ENCODE measurements at regions not wholly inside any gene's neighbourhood (a gene's known extent, or its start where the extent isn't known, plus 50 kb on each side); places are given as distances from the start of the nearest gene placed in this dataset.

- no peak overlapping the region for H2AFZ ChIP-seq (replicated peaks; ENCODE audit: low read length, poor library complexity)
- no TSS peak for BruUV-seq (replicated peaks)
- intact Hi-C loops (cut with micrococcal nuclease): no loop called here
Observed at GRCh38 chr13:47499358-47500150, 501.5 kb downstream of the SUCLA2 start.

More at GRCh38 chr13:47499358-47500150, 501.5 kb downstream of the SUCLA2 start:
- H3K79me1 ChIP-seq (ENCODE audit: low read depth in 1 of 2, low read length in 2 of 2): no peaks in the 10 kb centered on the region
- peak overlapping the region; percentile 11 to 64; a peak in 3 of 4 replicates for H4K8ac ChIP-seq (ENCODE audit: low read depth in 2 of 2, low read length in 2 of 2)
- no peaks in the 10 kb centered on the region for H3K27me3 ChIP-seq (ENCODE audit: control insufficient read depth, insufficient read depth, low read length)
- peak overlapping the region; percentile 35 for H4K5ac ChIP-seq (ENCODE audit: low read depth, low read length)
- H2BK20ac ChIP-seq (ENCODE audit: low read depth, low read length): peak overlapping the region; percentile 93
- dilution Hi-C loops (cut with HindIII; ENCODE audit: low sequenced_read_pairs, unreplicated experiment) (no loop called here), in situ Hi-C loops (cut with MboI; ENCODE audit: low sequenced_read_pairs) (no loop called here)
- no peak overlapping the region; the same call in 1 of the 2 replicates for H3K14ac ChIP-seq (replicated peaks; ENCODE audit: low read depth, low read length)
- H3K4ac ChIP-seq (ENCODE audit: low read depth, low read length): peak overlapping the region; percentile 73; the same call in 1 of the 2 replicates
- H3K27ac ChIP-seq (ENCODE audit: insufficient read depth, low read length): peak overlapping the region; percentile 57
- peak overlapping the region; percentile 8; the same call in 1 of the 2 replicates for H3K9ac ChIP-seq (ENCODE audit: low read depth, low read length)
- DNase-seq (peak; percentile 95), ATAC-seq (ENCODE audit: low read depth) (peak; percentile 91)
- peaks cover 9% of the 10 kb centered on the region for H3K4me1 ChIP-seq (ENCODE audit: control insufficient read depth, insufficient read depth, low read length)
- peaks cover 5% of the 10 kb centered on the region for H3K9me1 ChIP-seq (ENCODE audit: insufficient read depth, low read length)
- H3K23ac ChIP-seq (ENCODE audit: low read depth, low read length): peak overlapping the region; percentile 55; the same call in 1 of the 2 replicates
- no peaks in the 10 kb centered on the region for H3K9me3 ChIP-seq (ENCODE audit: control insufficient read depth, insufficient read depth, low read length)
- H3K56ac ChIP-seq (ENCODE audit: extremely low read depth, insufficient read depth, low read length): peak overlapping the region; percentile 72
- H3K4me3 ChIP-seq (ENCODE audit: insufficient read depth, low read depth, low read length): no peak overlapping the region; the same call in 1 of the 2 replicates
- H2AK5ac ChIP-seq (ENCODE audit: low read depth, low read length): 0 out of 2 replicates have a peak overlapping the region, but pooled peaks have one; percentile 27
- no peaks in the 10 kb centered on the region for H4K20me1 ChIP-seq (ENCODE audit: insufficient read depth, low read length)
- no CpG with 5 or more reads among the region's 7 CpGs for WGBS, 2 experiments (ENCODE audit: extremely low coverage in 2 of 2, insufficient read length in 1 of 2)
- peak overlapping the region; percentile 37 for H2BK15ac ChIP-seq (ENCODE audit: low read depth, low read length)
- H3K4me2 ChIP-seq (ENCODE audit: low read depth, low read length): peak overlapping the region; percentile 80
- peak overlapping the region; percentile 92 for H2BK120ac ChIP-seq (ENCODE audit: low read depth, low read length)
- H3K18ac ChIP-seq (ENCODE audit: low read depth, low read length): peak overlapping the region; percentile 89
- no peaks in the 10 kb centered on the region for H3K36me3 ChIP-seq (ENCODE audit: control insufficient read depth, insufficient read depth, low read length)
- no peak for TF ChIP-seq USF2 (IDR thresholded peaks at IDR 0.05; ENCODE audit: low read depth, low read length)
- no peak for TF ChIP-seq RCOR1 (IDR thresholded peaks at IDR 0.05; ENCODE audit: insufficient replicate concordance, low read length)
- peak; percentile 37; the same call in 1 of the 2 replicates for TF ChIP-seq BHLHE40 (IDR thresholded peaks at IDR 0.05; ENCODE audit: low read depth, low read length)
- TF ChIP-seq SMC3 (IDR thresholded peaks at IDR 0.05; ENCODE audit: low read depth, low read length): no peak
- TF ChIP-seq FOS (IDR thresholded peaks at IDR 0.05; ENCODE audit: low read depth, low read length): peak; percentile 97
- no peak for TF ChIP-seq POLR2A (IDR thresholded peaks at IDR 0.05; ENCODE audit: low read depth, low read length)
- TF ChIP-seq CEBPB (IDR thresholded peaks at IDR 0.05; ENCODE audit: low read depth, low read length): peak; percentile 91
- no peak for TF ChIP-seq RAD21 (IDR thresholded peaks at IDR 0.05; ENCODE audit: low read length)
- TF ChIP-seq MAFK (IDR thresholded peaks at IDR 0.05; ENCODE audit: low read depth, low read length): no peak
- no peak for TF ChIP-seq MAZ (IDR thresholded peaks at IDR 0.05; ENCODE audit: borderline replicate concordance, low read depth, low read length)
- no peak for TF ChIP-seq ELK1 (IDR thresholded peaks at IDR 0.05; ENCODE audit: borderline replicate concordance, low read depth, low read length)
- TF ChIP-seq CTCF (conservative IDR thresholded peaks at IDR 0.05; ENCODE audit: low read depth, low read length): no peak
- TF ChIP-seq NFE2L2 (IDR thresholded peaks at IDR 0.05; ENCODE audit: low read depth, low read length): no peak
- ChIA-PET CTCF (interaction anchor here (0.7 kb wide), 1 partner anchor 14 kb away, joined by 3 read pairs; no protein-coding TSS in a partner anchor), POLR2A (ENCODE audit: unreplicated experiment) (no interaction called here)
- H2AK9ac ChIP-seq (replicated peaks; ENCODE audit: low read depth, low read length, poor library complexity): no peak overlapping the region
- H2BK5ac ChIP-seq (ENCODE audit: low read depth, low read length, poor library complexity, severe bottlenecking): peak overlapping the region; percentile 99
- H4K91ac ChIP-seq (ENCODE audit: insufficient read depth, low read depth, low read length): peak overlapping the region; percentile 43
